Mucosa of gallbladder (tissue), 1 donor: ENCODE measurements at regions not wholly inside any gene's neighbourhood (a gene's known extent, or its start where the extent isn't known, plus 50 kb on each side); places are given as distances from the start of the nearest gene placed in this dataset.
"Not testable (repeated sequence)": the region's sequence is repeated elsewhere in the genome, so short reads cannot be mapped to it uniquely, and the experiment has no call there.

ENCODE experiments used
- DNase-seq: peaks from one replicate; pipeline ENCODE4 v3.0.0-alpha.2; 2020; ENCODE audit warnings: low spot score
- donor health status: DM: no; HTN: no; CAD: no.

DNA sequence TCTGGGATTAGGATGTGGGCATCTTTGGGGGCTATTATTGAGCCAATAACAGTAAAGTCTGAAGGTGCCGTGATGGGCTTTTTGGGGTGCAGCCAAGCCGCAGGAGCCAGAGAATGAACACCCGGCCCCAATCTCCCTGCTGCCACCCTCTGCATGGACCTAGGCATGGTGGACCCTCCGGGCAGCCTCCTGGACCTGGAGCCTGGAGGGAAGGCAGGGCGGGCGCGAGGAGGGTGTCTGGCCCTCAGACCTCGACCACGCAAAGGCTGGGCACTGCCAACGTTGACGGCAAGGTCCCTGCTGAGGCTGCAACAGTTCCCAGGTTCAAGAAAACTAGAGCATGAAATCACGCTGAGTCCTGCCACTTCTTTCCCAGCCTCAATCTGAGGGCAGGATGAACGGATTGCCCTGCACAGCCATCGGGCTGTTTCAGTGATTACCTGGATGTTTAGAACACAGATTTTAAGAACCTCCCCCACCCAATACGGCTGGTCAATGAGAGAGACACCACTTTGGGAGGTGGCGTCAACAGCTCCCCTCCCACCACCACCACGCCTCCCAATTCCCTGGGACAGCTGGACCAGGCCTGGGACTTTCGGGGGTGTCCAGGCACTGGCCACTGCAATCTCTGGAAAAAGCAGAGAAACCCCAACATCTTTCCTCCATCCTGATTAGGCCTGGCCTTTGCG lies 147.4 kb downstream of the NPIPB11 start:
- not testable (repeated sequence) for DNase-seq

DNA sequence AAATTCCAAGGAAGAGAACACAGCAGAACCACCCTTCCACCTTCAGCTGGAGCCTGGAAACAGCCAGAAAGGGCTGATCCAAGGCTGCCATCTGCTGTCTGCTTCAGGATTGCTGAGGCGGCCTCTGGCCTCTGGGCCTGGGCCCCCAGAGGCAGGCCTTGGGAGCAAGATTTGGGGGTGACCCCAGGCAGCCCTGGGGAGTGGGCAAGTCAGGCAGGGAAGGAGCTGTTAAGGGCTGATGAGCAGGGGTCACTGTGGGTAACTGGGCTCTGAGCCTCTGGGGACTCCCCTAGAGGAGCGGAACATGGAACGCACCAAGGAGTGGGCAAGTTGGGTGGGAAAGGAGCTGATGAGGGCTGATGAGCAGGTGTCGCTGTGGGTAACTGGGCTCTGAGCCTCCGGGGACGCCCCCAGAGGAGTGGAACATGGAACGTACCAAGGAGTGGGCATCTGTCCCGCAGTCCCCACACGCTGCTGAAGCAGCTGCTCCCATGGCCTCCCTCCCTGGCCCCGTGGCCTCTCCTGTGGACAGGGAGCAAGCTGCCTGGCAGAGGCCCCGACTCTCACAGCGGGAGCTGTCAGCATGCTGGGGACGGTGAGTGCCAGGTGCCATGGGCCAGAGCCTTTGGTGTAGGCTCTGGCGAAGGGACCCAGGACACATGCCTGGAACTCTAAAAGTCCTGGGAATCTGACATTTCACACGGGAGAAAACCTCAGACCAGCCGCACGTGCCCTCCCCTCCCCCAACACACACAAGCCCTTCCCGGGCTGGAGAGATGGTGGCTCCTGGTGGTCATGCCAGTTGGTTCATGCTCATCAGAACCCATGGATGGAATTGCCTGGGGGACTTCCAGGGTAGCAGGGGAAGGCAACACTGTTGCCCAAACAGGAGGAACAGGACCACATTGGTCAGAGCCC lies 148.8 kb downstream of the NPIPB11 start:
- DNase-seq: not testable (repeated sequence)

GRCh38 chr16:29256501-29256981 lies 150.0 kb downstream of the NPIPB11 start:
- no peak for DNase-seq

- DNase-seq: not testable (repeated sequence)
Observed at GRCh38 chr16:29255957-29256356, 150.6 kb downstream of the NPIPB11 start.

GRCh38 chr16:29255496-29255796 lies 151.1 kb downstream of the NPIPB11 start:
- not testable (repeated sequence) for DNase-seq

DNA sequence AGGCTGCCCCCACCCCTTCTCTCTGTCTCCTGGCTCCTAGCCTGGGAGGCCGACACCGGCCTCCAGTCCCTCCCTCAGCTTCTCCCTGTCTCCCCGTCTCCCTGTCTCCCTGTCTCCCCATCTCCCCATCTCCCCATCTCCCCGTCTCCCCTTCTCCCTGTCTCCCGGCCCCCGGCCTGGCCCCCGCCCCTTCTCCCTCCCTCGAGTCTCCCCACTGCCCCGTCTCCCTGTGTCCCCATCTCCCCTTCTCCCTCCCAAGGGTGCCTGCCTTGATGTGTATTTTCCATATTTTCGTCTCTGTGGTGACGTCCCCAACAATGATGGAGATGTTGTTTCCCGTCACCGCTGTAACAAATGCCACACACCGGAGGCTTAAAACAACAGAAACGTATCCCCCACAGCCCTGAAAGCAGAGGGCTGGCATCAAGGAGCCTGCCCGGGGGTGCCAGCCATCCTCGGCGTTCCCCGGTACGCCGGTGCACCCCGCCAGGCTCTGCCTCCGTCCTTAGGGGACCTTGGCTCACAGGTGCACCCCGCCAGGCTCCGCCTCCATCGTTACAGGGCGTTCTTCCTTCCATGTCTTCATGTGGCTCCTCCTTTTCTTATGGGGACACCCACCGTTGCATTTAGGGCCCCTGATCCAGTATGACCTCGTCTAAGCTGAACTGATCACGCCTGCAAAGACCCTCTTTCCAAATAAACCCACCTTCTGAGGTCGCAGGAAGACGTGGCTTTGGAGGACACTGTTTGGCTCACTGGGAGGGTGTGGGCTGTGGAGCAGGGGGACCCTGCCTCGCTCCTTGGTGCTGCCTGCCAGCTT lies 151.6 kb downstream of the NPIPB11 start:
- DNase-seq: no peak

GRCh38 chr16:29253716-29254590 lies 152.6 kb downstream of the NPIPB11 start:
- not testable (repeated sequence) for DNase-seq

DNA sequence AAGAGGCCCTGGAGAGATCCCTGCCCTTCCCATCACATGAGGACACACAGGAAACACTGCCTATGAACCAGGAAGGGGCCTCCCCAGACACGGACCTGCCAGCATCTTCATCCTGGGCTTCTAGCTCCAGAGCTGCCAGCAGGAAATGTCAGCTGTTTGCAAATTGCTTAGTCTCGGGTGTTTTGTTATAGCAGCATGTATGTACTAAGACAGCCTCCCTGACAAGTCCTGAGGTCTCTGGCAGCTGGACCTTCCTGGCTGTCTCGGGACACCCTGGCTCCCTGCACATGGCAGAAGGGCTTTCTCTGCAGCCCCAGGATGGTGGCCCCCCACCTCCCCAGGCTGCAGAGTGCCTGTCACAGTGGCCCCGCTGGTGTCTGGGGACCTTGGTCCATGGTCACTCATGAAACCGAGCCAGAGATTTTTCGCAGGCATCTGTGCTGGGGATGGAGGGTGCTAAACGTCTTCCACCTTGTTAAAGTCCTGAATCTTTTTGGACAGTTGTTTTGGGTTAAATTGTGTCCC lies 153.4 kb downstream of the NPIPB11 start:
- not testable (repeated sequence) for DNase-seq

GRCh38 chr16:29252311-29252710 lies 154.2 kb downstream of the NPIPB11 start:
- DNase-seq: not testable (repeated sequence)

GRCh38 chr16:29251571-29252011 lies 154.9 kb downstream of the NPIPB11 start:
- DNase-seq: peak; percentile 54

- DNase-seq: not testable (repeated sequence)
Observed at GRCh38 chr16:29250923-29251434, 155.5 kb downstream of the NPIPB11 start.

- DNase-seq: not testable (repeated sequence)
Observed at GRCh38 chr16:29250469-29250868, 156.0 kb downstream of the NPIPB11 start.

GRCh38 chr16:29248940-29249318 lies 157.6 kb downstream of the NPIPB11 start:
- not testable (repeated sequence) for DNase-seq

DNA sequence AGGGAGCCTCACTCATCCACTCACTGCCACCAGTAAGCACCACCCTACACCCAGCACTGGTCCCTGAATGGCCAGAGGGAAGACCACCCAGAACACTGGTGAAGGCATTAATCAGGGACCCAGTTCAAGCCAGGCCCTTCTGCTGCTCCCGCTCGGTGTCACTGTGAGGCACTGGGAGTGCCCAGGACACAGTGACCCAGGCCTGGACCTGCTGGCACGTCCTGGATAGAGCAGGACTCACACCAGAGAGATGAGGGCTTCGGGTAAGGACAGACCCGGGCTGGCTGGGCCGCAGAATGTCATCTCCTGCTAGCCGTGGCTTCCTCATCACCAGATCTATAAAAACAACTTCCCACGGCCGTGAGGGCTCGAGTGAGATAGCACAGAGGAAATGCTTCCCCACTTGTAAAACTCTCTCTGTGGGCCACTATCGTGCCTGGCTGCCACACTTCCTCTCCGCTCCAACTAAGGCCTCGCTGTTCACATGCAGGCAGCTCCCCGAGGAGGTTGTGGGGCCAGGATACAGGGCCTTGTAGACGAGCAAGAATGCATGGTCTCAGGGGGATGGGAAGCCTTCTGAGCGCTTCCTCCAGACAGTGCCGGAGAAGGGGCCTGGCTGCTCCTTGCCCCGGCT lies 158.1 kb downstream of the NPIPB11 start:
- DNase-seq: not testable (repeated sequence)

- not testable (repeated sequence) for DNase-seq
Observed at GRCh38 chr16:29246091-29246490, 160.4 kb downstream of the NPIPB11 start.

DNA sequence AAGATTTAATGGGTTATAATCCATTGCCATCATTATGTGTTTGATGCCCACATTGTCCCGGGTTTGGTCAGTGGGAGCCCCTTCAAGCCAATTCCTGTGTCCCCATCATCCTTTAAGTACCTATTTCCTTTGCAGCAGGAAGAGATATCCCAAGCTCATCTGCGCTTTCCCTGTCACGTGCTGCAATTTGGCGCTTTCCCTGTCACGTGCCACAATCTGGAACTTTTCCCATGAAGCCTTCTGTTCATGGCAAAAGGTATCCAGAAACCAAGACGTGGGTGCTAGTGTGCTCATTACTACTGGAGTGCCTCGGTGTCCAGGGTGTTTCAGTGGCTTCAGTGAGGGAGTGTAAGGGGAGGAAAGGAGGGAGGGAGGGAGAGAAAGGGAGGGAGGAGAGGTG lies 168.5 kb downstream of the NPIPB11 start:
- no peak for DNase-seq

DNA sequence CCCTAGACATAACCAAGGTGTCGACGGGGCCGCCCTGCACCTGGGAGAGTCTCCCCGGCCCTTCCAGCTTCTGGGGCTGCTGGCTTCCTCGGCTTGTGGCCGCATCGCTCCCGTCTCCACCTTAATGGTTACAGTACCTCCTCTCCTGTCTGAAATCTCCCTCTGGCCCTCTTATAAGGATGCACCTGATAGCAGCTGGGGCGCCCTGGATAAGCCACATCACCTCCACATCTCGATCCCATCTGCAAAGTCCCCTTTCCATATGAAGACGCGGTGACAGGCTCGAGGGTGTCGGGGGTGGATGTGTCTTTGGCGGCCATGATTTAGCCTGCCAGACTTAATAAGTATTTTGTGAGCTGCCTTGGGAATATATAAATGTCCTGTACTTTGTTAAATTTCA lies 169.0 kb downstream of the NPIPB11 start:
- DNase-seq: not testable (repeated sequence)

GRCh38 chr16:29237023-29237422 lies 169.5 kb downstream of the NPIPB11 start:
- DNase-seq: not testable (repeated sequence)

GRCh38 chr16:29235836-29236370 lies 170.6 kb downstream of the NPIPB11 start:
- DNase-seq: not testable (repeated sequence)
